ENCODE measurements at regions not wholly inside any gene's neighbourhood (a gene's known extent, or its start where the extent isn't known, plus 50 kb on each side); places are given as distances from the start of the nearest gene placed in this dataset.

DNA sequence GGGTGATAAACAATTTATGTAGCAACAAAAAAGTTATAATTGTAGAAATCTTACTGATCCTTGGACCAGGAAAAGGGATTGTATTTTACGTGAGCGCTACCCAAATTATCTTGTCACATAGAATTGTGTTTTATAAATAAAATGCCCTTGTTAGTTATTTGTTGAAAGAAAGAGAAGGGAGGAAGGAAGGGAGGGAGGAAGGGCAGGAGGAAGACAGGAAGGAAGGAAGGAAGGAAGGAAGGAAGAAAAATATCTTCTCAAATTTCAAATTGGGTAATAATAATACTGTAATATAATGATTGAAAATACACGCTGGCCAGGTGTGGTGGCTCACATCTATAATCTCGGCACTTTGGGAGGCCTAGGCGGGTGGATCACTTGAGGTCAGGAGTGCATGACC lies 206.2 kb upstream of the TLL1 start:
- TF ChIP-seq EZH2phosphoT487 (IDR thresholded peaks at IDR 0.05) (no peak), EZH2 (IDR thresholded peaks at IDR 0.05) (no peak)
- TF ChIP-seq, protein P1, sequence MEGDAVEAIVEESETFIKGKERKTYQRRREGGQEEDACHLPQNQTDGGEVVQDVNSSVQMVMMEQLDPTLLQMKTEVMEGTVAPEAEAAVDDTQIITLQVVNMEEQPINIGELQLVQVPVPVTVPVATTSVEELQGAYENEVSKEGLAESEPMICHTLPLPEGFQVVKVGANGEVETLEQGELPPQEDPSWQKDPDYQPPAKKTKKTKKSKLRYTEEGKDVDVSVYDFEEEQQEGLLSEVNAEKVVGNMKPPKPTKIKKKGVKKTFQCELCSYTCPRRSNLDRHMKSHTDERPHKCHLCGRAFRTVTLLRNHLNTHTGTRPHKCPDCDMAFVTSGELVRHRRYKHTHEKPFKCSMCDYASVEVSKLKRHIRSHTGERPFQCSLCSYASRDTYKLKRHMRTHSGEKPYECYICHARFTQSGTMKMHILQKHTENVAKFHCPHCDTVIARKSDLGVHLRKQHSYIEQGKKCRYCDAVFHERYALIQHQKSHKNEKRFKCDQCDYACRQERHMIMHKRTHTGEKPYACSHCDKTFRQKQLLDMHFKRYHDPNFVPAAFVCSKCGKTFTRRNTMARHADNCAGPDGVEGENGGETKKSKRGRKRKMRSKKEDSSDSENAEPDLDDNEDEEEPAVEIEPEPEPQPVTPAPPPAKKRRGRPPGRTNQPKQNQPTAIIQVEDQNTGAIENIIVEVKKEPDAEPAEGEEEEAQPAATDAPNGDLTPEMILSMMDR (IDR thresholded peaks at IDR 0.05): no peak
